ENCODE measurements at regions not wholly inside any gene's neighbourhood (a gene's known extent, or its start where the extent isn't known, plus 50 kb on each side); places are given as distances from the start of the nearest gene placed in this dataset.

DNA sequence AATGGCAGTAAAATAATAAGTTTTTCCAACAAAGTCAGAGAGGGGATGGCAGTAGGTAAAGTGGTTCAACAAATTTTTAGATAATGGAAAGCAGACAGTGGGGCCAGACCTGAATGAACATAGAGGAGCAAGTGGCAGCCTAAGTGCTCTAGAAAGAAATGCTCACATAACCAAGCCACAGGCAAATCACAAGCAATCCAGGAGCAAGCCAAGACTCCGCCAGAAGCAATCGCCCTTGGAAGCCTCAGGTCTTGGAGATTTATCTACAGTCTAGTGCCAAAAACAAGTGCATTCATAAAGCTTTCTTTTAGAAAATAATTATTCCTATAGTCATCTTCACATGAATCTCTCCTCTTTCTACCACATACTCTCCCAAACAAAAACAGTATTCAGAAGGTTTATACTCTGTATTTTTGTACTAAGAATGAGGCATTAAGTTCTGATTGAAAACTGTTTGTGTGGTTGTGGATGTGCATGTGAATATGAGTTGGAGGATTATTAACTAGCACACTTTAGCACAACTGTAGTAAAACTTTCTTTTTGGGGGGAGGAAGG lies 375.5 kb downstream of the CDH9 start:
- no peak for DNase-seq (ENCODE audit: low read depth)
- no peak overlapping the region for H3K4me3 ChIP-seq (ENCODE audit: low read depth, low read length)
- TF ChIP-seq, protein P1, sequence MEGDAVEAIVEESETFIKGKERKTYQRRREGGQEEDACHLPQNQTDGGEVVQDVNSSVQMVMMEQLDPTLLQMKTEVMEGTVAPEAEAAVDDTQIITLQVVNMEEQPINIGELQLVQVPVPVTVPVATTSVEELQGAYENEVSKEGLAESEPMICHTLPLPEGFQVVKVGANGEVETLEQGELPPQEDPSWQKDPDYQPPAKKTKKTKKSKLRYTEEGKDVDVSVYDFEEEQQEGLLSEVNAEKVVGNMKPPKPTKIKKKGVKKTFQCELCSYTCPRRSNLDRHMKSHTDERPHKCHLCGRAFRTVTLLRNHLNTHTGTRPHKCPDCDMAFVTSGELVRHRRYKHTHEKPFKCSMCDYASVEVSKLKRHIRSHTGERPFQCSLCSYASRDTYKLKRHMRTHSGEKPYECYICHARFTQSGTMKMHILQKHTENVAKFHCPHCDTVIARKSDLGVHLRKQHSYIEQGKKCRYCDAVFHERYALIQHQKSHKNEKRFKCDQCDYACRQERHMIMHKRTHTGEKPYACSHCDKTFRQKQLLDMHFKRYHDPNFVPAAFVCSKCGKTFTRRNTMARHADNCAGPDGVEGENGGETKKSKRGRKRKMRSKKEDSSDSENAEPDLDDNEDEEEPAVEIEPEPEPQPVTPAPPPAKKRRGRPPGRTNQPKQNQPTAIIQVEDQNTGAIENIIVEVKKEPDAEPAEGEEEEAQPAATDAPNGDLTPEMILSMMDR (conservative IDR thresholded peaks at IDR 0.05; ENCODE audit: low read depth, low read length) = no peak

DNA sequence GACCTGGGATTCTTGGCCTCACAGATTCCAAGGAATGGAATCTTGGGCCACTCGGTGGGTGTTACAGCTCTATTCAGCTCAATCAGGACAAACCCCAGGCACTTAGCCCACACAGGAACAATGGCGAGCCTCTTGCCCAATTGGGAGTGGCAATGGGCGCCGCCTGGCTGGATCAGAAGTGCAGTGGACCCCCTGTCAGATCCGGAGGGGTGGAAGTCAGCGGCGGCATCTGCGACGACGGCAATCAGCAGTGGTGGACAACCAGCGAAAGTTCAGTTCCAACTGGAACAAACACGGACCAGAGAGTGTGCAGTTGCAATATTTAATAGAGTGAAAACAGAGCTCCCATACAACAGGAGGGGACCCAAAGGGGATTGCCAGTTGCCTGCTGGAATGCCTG lies 378.3 kb downstream of the CDH9 start:
- DNase-seq (ENCODE audit: low read depth) = no peak
- H3K4me3 ChIP-seq (ENCODE audit: low read depth, low read length) = no peak overlapping the region
- TF ChIP-seq, protein P1 (conservative IDR thresholded peaks at IDR 0.05; ENCODE audit: low read depth, low read length) = no peak

DNA sequence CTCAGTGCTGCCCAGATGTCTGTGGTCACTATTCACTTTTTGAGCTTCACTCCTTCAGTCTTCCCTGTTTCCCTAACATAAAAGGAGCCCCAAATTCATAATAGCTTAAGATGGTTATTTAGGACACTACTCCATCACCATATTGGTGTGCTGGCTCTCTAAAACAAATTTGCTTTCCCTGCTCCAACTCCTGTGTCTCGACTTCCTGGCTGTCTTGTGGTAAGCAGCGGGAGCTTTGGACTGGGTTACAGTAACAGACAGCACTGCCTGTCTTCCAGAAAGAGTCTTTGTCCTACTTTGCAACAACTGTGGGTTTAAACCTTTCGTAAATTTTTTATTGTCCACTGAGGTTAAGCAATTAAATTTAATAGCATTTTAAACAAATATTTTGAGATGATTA lies 389.4 kb downstream of the CDH9 start:
- DNase-seq (ENCODE audit: low read depth) = no peak
- H3K4me3 ChIP-seq (ENCODE audit: low read depth, low read length) = no peak overlapping the region
- TF ChIP-seq, protein P1 (conservative IDR thresholded peaks at IDR 0.05; ENCODE audit: low read depth, low read length) = no peak

DNA sequence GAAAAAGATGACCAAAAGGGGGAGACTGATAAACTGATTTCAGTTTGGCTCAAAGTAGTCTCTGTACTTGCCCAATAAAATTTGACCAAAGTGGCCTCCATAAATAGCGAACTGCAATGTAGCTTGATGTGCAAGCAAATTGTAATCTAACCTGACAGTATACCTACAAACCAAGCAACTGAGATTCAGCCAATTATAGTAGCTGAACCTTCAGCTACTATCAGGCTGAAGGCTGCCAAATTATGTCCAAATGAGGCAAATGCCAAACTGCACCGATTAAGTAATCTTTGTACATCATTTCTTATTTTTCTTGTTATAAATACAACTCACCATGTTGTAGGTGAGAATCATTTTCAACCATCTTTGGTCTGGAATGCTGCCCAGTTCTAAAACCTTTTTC lies 390.6 kb downstream of the CDH9 start:
- no peak for DNase-seq (ENCODE audit: low read depth)
- H3K4me3 ChIP-seq (ENCODE audit: low read depth, low read length) = no peak overlapping the region
- TF ChIP-seq, protein P1 (conservative IDR thresholded peaks at IDR 0.05; ENCODE audit: low read depth, low read length) = no peak

DNA sequence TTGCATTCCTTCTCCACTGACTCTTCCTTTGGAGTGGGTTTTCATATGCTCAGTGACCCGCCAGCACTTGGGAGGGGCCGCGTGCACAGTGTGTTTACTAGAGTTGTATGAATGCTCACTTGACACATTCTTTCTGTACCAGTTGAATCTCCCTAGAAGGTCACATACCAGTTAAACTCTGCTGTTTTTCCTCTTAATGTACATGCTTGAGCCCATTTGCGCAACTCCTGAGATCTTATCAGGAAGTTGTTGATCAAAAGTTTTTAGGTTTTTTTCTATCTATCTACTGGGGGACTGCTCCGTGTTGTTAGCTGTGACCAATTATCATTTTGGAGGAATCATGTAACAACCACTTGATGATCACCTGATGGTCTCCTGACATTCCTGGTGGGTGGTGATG lies 392.7 kb downstream of the CDH9 start:
- no peak for DNase-seq (ENCODE audit: low read depth)
- no peak overlapping the region for H3K4me3 ChIP-seq (ENCODE audit: low read depth, low read length)
- TF ChIP-seq, protein P1 (conservative IDR thresholded peaks at IDR 0.05; ENCODE audit: low read depth, low read length) = no peak

DNA sequence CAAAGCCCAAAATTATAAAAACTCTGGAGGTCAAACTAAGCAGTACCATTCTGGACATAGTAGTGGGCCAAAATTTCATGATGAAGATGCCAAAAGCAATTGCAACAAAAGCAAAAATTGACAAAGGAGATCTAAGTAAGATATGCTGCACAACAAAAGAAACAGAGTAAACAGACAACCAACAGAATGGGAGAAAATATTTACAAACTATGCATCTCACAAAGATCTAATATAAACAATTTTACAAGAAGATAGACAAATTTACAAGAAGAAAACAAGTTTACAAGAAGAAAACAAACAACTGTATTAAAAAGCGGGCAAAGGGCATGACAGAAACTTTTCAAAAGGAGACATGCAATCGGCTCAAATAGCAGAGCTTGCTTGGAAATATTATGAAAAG lies 396.9 kb downstream of the CDH9 start:
- no peak for DNase-seq (ENCODE audit: low read depth)
- H3K4me3 ChIP-seq (ENCODE audit: low read depth, low read length) = no peak overlapping the region
- TF ChIP-seq, protein P1 (conservative IDR thresholded peaks at IDR 0.05; ENCODE audit: low read depth, low read length) = no peak

DNA sequence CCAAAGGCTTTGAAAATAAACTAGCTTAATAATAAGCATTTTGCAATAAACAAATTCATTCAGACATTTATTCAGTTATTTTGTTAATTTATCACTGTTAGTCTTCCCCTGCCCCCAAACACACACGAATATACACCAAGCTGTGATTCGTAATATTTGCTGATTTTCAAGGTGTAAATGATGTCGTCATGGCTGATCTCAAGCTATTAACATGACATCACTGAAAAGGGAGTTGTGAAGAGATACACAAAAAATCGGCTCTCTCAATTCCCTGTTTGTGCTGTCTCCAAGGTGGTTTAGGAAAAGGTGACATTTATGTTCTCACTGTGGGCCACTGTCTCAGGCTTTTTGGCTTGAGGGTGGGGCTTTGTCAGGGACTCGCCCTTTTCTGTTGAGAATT lies 413.3 kb downstream of the CDH9 start:
- H3K4me3 ChIP-seq (ENCODE audit: low read depth, low read length) = no peak overlapping the region
- DNase-seq (ENCODE audit: low read depth) = no peak
- TF ChIP-seq, protein P1 (conservative IDR thresholded peaks at IDR 0.05; ENCODE audit: low read depth, low read length) = no peak
